ENCODE measurements at regions not wholly inside any gene's neighbourhood (a gene's known extent, or its start where the extent isn't known, plus 50 kb on each side); places are given as distances from the start of the nearest gene placed in this dataset.

DNA sequence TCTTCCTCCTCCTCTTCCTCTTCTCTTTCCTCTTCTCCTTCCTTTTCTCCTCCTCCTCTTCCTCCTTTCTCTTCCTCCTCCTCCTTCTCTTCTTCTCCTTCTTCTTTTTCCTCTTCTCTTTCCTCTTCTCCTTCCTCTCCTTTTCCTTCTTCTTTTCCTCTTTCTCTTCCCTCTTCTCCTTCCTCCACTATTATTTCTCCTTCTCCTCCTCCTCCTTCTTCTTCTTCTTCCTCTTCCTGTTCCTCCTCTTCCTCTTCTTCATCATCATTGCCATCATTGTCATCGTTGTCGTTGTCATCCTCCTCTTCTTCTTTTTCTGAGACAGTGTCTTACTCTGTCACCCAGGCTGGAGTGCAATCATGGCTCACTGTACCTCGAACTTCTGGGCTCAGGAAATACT is 256.3 kb upstream of the SOX4 start:
- TF ChIP-seq, protein P1, sequence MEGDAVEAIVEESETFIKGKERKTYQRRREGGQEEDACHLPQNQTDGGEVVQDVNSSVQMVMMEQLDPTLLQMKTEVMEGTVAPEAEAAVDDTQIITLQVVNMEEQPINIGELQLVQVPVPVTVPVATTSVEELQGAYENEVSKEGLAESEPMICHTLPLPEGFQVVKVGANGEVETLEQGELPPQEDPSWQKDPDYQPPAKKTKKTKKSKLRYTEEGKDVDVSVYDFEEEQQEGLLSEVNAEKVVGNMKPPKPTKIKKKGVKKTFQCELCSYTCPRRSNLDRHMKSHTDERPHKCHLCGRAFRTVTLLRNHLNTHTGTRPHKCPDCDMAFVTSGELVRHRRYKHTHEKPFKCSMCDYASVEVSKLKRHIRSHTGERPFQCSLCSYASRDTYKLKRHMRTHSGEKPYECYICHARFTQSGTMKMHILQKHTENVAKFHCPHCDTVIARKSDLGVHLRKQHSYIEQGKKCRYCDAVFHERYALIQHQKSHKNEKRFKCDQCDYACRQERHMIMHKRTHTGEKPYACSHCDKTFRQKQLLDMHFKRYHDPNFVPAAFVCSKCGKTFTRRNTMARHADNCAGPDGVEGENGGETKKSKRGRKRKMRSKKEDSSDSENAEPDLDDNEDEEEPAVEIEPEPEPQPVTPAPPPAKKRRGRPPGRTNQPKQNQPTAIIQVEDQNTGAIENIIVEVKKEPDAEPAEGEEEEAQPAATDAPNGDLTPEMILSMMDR (IDR thresholded peaks at IDR 0.05) = no peak
- TF ChIP-seq POLR2A (IDR thresholded peaks at IDR 0.05) = no peak

Measured in adrenal gland (tissue), 5 donors.